GM12873 (cell line): ENCODE measurements at regions not wholly inside any gene's neighbourhood (a gene's known extent, or its start where the extent isn't known, plus 50 kb on each side); places are given as distances from the start of the nearest gene placed in this dataset.
A peak's percentile ranks its signal among the peaks of the same experiment; 100 is the strongest.

ENCODE experiments used
- TF ChIP-seq, protein P1 (sequence below): IDR thresholded peaks from 2 replicates; pipeline ENCODE4 v1.5.1; 2012; ENCODE audit warnings: low read depth, mild to moderate bottlenecking, moderate library complexity, low read length, control low read depth; ENCODE audit not compliant: insufficient read depth; ENCODE audit errors: missing control alignments

DNA sequence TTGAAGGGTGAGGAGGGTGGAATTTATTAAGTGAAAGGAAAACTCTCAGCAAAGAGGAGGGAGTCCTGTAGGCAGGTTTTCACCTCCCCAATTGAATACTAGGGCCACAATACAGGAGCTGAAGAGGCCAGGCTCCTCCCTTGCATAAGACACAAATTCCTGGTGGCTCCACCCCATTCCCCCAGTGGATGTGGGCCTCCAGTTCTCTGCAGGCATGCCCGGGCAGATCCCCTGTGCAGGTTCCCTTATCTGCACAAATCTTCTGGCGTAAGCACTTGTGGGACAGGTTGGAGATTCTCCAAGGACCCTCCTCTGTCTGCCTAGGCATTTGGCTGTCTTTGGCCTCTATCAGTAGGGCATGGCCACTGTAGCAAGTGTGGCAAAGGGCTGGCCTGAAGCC is 847.1 kb upstream of the MBL2 start:
- TF ChIP-seq, protein P1, sequence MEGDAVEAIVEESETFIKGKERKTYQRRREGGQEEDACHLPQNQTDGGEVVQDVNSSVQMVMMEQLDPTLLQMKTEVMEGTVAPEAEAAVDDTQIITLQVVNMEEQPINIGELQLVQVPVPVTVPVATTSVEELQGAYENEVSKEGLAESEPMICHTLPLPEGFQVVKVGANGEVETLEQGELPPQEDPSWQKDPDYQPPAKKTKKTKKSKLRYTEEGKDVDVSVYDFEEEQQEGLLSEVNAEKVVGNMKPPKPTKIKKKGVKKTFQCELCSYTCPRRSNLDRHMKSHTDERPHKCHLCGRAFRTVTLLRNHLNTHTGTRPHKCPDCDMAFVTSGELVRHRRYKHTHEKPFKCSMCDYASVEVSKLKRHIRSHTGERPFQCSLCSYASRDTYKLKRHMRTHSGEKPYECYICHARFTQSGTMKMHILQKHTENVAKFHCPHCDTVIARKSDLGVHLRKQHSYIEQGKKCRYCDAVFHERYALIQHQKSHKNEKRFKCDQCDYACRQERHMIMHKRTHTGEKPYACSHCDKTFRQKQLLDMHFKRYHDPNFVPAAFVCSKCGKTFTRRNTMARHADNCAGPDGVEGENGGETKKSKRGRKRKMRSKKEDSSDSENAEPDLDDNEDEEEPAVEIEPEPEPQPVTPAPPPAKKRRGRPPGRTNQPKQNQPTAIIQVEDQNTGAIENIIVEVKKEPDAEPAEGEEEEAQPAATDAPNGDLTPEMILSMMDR = no peak

DNA sequence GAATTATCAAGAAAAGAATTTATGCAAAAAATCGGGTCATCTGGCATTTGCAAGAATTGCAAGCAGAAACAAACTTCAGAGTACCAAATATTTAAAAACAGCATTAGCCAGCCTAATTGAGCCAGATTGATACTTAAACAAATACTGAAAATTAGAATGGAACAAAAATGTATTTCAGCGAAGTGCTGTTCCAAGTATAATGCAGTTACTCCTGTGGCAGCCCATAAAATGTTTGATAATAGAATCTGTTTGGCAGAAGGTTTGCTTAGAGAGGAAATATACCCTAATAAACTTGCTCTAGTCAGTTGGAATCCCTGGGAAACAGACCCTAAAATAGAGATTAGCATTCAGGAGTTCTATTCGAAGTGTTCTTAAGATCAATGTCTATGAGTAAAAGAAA is 835.1 kb upstream of the MBL2 start:
- TF ChIP-seq, protein P1 = no peak

DNA sequence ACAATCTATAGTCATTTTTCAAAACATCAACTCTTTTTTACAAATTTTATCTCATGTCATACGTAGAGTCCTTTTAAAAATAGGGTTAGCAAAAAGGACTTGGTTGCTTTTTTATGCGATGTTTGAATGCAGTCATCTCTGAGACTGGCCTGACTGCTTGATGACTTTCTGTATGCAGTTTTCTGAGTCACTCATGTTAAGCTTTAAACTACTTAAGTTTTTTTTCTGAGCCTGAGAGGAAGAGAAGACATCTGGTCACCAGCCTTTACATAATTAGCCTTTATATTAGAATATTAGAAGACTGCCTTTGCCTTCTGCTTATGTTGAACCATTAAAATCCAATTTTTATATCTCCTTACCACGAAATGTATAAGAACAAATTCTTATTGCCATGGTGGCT is 834.4 kb upstream of the MBL2 start:
- TF ChIP-seq, protein P1 = no peak

DNA sequence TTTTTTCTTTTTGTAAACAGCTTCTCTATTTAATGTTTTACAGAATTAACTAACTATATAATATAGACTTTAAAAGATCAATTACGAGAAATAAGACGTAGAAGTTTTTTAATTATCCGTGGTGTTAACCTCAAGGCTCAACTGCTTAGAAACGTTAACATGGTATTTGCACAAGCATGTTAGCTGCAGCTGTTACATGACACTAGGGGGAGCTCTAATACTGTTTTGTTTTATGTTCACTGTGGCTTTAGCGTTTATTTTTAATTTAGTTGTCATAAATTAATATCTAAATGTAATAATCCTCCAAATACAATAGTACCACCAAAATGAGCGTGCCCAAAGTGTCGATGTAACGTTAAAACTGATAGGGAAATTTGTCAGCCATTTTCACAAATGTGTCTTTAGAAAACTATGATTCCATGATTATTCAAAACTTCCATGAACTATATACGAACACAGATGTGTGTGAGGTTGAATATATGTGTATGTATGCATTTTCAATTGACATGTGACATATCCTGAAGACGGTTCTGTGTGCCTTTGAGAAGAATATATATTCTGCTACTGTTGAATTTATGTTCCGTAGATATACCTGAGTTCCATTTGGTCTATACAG is 828.8 kb upstream of the MBL2 start:
- TF ChIP-seq, protein P1 = peak; percentile 75

DNA sequence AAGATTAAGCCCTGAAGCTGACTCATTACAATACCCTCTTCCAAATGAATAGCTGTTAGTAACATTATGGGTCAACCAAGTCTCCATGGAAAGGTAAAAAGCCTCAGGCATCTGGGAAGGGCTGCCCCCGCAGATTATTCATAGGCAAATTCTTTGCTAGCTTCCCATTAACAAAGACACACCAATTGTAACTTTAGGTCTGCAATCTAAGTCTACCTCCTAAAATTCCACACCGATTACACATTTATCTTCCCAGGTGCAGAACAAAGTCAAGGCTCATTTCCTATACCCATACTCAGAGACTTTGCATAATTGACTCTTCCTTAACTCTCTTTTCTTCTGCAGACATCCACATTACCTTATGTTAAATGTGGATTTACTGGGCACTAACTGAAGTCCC is 826.3 kb upstream of the MBL2 start:
- TF ChIP-seq, protein P1 = no peak

DNA sequence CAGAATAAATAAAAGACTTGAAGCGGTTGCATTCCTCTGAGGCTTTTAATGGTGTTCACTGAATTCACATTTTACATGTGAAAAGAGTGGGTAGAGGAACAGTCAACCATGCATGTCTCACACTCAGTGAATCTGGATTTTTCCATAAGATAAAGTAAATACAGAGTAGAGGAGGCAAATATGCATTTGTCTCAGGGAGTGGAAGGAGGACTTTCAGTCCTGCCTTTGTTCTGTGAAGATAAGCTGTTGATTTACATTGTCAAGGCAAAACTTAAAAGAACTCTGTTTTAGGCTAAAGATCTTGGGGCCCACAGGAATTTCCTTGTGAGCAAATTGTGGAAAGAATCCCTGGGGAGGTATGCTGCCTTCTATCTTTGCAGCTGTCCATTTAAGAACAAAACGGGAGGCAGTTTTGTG is 825.3 kb upstream of the MBL2 start:
- TF ChIP-seq, protein P1 = no peak

DNA sequence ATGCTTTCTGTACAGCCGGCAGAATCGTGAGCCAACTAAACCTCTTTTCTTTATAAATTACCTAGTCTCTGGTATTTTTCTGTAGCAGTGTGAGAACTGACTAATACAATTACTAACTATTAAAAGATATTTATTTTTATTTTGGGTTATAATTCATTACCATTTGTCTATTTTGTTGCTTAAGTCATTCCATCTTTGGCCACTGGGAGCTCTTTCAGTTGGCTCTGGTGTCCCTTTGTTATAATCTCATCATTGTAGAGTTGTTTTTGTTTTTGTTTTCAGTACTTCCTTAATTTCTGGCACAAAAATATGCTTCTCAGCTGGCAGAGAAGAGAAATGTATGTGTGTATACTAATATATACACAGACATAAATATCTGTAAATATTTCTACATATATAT is 807.9 kb upstream of the MBL2 start:
- TF ChIP-seq, protein P1 = no peak
